ENCODE measurements at regions not wholly inside any gene's neighbourhood (a gene's known extent, or its start where the extent isn't known, plus 50 kb on each side); places are given as distances from the start of the nearest gene placed in this dataset.

- TF ChIP-seq CTCF (IDR thresholded peaks at IDR 0.05; ENCODE audit: low read depth, low read length, poor library complexity, severe bottlenecking): no peak
- TF ChIP-seq EZH2phosphoT487 (IDR thresholded peaks at IDR 0.05; ENCODE audit: borderline replicate concordance, low read length): no peak
Observed at GRCh38 chr19:30083701-30084156, 141.7 kb downstream of the URI1 start.

Data from DOHH2 (cell line).